Skeletal muscle satellite cell (primary cell): ENCODE measurements at regions not wholly inside any gene's neighbourhood (a gene's known extent, or its start where the extent isn't known, plus 50 kb on each side); places are given as distances from the start of the nearest gene placed in this dataset.

Experiments
- H3K27me3 ChIP-seq: 2 replicates; pipeline ENCODE4 v1.7.0; 2013; ENCODE audit warnings: low read length; ENCODE audit not compliant: control insufficient read depth, insufficient read depth
- H3K36me3 ChIP-seq: 2 replicates; pipeline ENCODE4 v1.7.0; 2013; ENCODE audit warnings: mild to moderate bottlenecking, control low read depth, low read length; ENCODE audit not compliant: insufficient read depth
- H3K4me1 ChIP-seq: 2 replicates; pipeline ENCODE4 v1.7.0; 2013; ENCODE audit warnings: low read length; ENCODE audit not compliant: control insufficient read depth, insufficient read depth
- H3K4me2 ChIP-seq: 2 replicates; pipeline ENCODE4 v1.7.0; 2013; ENCODE audit warnings: mild to moderate bottlenecking, low read length
- H3K4me3 ChIP-seq: 2 replicates; pipeline ENCODE4 v1.7.0; 2013; ENCODE audit warnings: low read length
- H3K9ac ChIP-seq: 2 replicates; pipeline ENCODE4 v1.7.0; 2013; ENCODE audit warnings: mild to moderate bottlenecking, low read depth, low read length, moderate library complexity
- H3K9me3 ChIP-seq: replicated peaks from 2 replicates; pipeline ENCODE4 v1.7.0; 2013; ENCODE audit warnings: mild to moderate bottlenecking, control low read depth, low read length

- Histone ChIP-seq H3K36me3 (no peaks in the 10 kb centered on the region), H3K4me1 (peaks cover 4% of the 10 kb centered on the region), H3K4me2 (no peak overlapping the region), H3K4me3 (no peak overlapping the region), H3K9me3 (no peaks in the 10 kb centered on the region), H3K27me3 (no peaks in the 10 kb centered on the region), H3K9ac (no peak overlapping the region)
Observed at GRCh38 chr5:93925321-93925720, 183.9 kb upstream of the POU5F2 start.

DNA sequence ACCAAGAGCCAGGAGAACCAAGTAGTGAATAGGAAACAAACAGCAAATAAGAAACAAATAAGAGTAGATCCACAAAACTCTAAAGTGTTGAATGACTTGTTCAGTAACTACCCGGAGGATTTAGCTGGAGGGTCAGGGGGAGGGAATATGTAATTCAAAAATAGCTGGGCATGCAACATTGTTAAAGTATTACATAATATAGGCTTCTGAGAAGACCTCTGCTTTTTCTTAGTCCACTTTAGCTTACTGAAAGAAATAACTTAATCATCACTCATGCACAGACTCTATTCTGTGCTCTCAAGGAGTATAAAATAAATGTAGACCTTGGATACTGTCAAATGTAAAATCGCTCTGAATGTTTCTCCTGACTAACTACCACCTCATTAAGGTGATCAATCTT is 183.2 kb upstream of the POU5F2 start:
- Histone ChIP-seq H3K9ac (no peak overlapping the region), H3K4me1 (peaks cover 4% of the 10 kb centered on the region), H3K9me3 (no peaks in the 10 kb centered on the region), H3K4me2 (no peak overlapping the region), H3K4me3 (no peak overlapping the region), H3K27me3 (no peaks in the 10 kb centered on the region), H3K36me3 (no peaks in the 10 kb centered on the region)

GRCh38 chr5:93922551-93922950 is 181.2 kb upstream of the POU5F2 start:
- Histone ChIP-seq H3K36me3 (no peaks in the 10 kb centered on the region), H3K4me2 (no peak overlapping the region), H3K27me3 (no peaks in the 10 kb centered on the region), H3K9ac (no peak overlapping the region), H3K9me3 (no peaks in the 10 kb centered on the region), H3K4me3 (no peak overlapping the region), H3K4me1 (no peaks in the 10 kb centered on the region)

GRCh38 chr5:93921001-93921400 is 179.6 kb upstream of the POU5F2 start:
- Histone ChIP-seq H3K9ac (no peak overlapping the region), H3K9me3 (no peaks in the 10 kb centered on the region), H3K27me3 (no peaks in the 10 kb centered on the region), H3K4me1 (no peaks in the 10 kb centered on the region), H3K36me3 (no peaks in the 10 kb centered on the region), H3K4me3 (no peak overlapping the region), H3K4me2 (no peak overlapping the region)

GRCh38 chr5:93916872-93917271 is 175.5 kb upstream of the POU5F2 start:
- Histone ChIP-seq H3K9ac (no peak overlapping the region), H3K4me3 (no peak overlapping the region), H3K36me3 (no peaks in the 10 kb centered on the region), H3K4me1 (no peaks in the 10 kb centered on the region), H3K4me2 (no peak overlapping the region), H3K9me3 (no peaks in the 10 kb centered on the region), H3K27me3 (no peaks in the 10 kb centered on the region)

DNA sequence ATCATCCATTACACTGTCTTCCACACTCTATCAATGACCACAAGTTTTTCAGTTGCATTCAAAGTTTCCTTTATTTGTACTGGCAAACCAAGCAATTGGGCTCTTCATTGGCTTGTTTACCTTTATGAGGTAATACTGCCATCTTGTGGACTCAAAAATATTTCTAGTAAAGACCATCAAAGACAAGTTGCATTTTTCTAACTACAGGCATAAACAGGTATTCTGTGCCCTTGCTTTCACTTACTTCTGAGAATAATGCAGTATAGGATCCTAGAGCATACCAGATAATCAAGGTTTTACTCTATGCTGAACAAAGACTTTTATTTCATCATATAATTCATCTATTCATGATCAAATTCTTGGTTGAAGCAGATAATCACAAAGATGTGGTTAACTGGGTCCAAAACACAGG is 173.7 kb upstream of the POU5F2 start:
- H3K9me3 ChIP-seq = no peaks in the 10 kb centered on the region

GRCh38 chr5:93911609-93912008 is 170.2 kb upstream of the POU5F2 start:
- H3K36me3 ChIP-seq = no peaks in the 10 kb centered on the region
- H3K4me3 ChIP-seq = no peak overlapping the region
- no peak overlapping the region for H3K9ac ChIP-seq
- no peaks in the 10 kb centered on the region for H3K27me3 ChIP-seq
- no peaks in the 10 kb centered on the region for H3K4me1 ChIP-seq
- no peak overlapping the region for H3K4me2 ChIP-seq
- H3K9me3 ChIP-seq = no peaks in the 10 kb centered on the region

More for the DNA sequence above, 173.7 kb upstream of the POU5F2 start:
- Histone ChIP-seq H3K9ac (no peak overlapping the region), H3K4me1 (no peaks in the 10 kb centered on the region), H3K4me2 (no peak overlapping the region), H3K27me3 (no peaks in the 10 kb centered on the region), H3K4me3 (no peak overlapping the region), H3K36me3 (no peaks in the 10 kb centered on the region)

DNA sequence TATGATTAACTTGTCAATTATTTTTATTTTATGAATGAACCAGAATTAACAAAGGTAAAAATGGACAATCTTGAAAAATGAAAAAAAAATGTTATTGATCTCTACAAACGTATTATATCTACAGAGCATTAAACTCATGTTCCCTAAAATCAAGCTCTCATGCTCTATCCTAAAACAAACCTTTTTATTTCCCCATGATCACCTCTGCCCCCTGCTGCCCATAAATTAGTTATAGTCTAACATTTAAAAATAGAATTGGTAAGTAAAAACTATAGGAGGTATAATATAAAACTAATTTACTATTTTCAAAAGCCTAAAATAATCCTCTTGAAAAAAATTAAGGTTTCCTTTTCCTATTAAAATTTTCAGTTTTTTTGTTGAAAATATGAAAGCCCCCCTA is 168.0 kb upstream of the POU5F2 start:
- Histone ChIP-seq H3K36me3 (no peaks in the 10 kb centered on the region), H3K27me3 (no peaks in the 10 kb centered on the region), H3K9ac (no peak overlapping the region), H3K4me1 (no peaks in the 10 kb centered on the region), H3K9me3 (no peaks in the 10 kb centered on the region), H3K4me3 (no peak overlapping the region), H3K4me2 (no peak overlapping the region)

- Histone ChIP-seq H3K9me3 (no peaks in the 10 kb centered on the region), H3K36me3 (no peaks in the 10 kb centered on the region), H3K9ac (no peak overlapping the region), H3K27me3 (no peaks in the 10 kb centered on the region), H3K4me2 (no peak overlapping the region), H3K4me1 (no peaks in the 10 kb centered on the region), H3K4me3 (no peak overlapping the region)
Observed at GRCh38 chr5:93904917-93905316, 163.5 kb upstream of the POU5F2 start.

DNA sequence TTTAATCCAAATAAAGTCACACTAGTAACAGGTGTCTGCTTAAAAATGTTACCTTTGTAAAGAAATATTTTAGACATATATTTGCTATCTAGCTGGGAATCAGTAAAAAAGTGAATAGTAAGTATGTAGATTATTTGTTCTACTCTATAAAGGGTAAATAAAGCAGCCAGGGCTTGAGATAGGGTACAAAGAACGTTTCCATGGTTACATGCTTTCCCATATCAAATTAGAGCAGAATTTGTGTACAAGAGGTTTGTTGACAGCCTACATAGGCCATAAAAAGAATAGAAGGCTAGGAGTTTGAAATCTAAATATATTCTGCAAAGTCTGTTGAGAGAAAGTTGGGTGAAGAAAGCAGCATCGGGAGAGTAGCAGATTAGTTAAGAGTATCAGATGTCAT is 160.9 kb upstream of the POU5F2 start:
- Histone ChIP-seq H3K4me1 (no peaks in the 10 kb centered on the region), H3K9me3 (no peaks in the 10 kb centered on the region), H3K9ac (no peak overlapping the region), H3K4me2 (no peak overlapping the region), H3K4me3 (no peak overlapping the region), H3K36me3 (no peaks in the 10 kb centered on the region), H3K27me3 (no peaks in the 10 kb centered on the region)

DNA sequence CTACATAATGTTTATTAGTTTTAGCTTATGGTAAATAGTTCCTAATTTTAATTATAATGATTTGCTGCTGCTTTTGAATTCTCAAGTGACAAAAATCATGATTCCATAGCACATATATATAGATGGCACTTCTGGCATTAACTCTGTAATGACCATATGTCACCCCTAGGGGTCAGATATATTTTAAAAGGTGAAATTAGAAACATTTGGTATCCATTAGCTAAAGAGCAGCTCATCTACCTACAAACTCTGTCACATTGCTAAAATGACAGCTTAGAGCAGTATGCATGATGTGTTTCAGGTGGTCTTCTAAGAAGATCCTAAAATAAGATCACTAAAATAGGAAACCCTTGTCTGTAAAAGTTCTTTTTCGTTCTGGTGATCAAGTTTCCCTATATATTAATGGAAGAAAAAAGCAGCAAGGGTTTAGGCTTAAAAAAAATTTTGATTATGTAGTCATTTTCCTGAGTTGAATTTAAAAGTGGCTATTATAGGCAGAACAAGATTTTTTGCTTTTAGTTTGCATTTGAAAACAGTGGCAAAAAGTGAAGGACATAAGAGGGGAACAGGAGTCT is 157.7 kb upstream of the POU5F2 start:
- no peaks in the 10 kb centered on the region for H3K9me3 ChIP-seq
- H3K27me3 ChIP-seq = no peaks in the 10 kb centered on the region
- H3K4me3 ChIP-seq = no peak overlapping the region
- no peak overlapping the region for H3K9ac ChIP-seq
- no peaks in the 10 kb centered on the region for H3K36me3 ChIP-seq
- H3K4me2 ChIP-seq = no peak overlapping the region
- no peaks in the 10 kb centered on the region for H3K4me1 ChIP-seq

DNA sequence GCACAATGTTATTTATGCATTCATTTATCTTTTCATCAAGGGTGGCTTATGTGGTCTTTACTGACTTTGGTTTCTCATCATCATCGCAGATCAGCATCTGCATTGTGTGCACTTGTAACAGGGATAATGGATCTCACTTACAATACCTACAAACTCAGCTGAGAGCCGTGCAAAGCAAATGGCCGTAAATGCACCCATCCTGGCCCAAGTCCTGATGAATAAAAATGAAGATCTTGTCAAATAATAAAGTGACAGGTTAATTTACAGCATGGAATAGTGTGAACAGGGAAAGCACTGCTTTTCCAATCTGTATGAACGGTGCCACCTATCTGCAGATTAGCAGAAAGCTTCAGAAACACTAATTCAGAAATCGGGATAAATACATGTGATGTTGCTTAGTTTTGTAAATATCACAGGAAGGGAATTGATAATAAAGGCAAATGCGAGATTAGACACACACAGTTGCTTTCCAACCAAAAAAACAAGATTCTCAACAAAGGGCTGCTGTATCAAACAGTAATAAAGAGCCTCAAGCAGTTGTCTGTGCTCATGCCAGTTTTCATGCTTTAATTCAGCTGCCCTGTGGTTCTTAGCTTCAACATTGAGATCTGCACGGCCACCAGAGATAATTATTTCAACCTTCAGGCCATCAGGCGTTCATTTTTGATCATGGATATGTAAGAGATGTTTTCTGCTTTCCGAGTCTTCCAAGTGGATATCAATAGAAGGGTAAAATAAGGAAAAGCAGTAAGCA is 153.4 kb upstream of the POU5F2 start:
- no peak overlapping the region for H3K9ac ChIP-seq
- H3K36me3 ChIP-seq = no peaks in the 10 kb centered on the region
- H3K4me1 ChIP-seq = no peaks in the 10 kb centered on the region

More for the DNA sequence above, 153.4 kb upstream of the POU5F2 start:
- no peak overlapping the region for H3K4me2 ChIP-seq
- no peak overlapping the region for H3K4me3 ChIP-seq
- no peaks in the 10 kb centered on the region for H3K9me3 ChIP-seq
- H3K27me3 ChIP-seq = no peaks in the 10 kb centered on the region
